ENCODE measurements at regions not wholly inside any gene's neighbourhood (a gene's known extent, or its start where the extent isn't known, plus 50 kb on each side); places are given as distances from the start of the nearest gene placed in this dataset.

GRCh38 chr9:13975611-13976290, 338.2 kb downstream of the NFIB start:
- H4K20me1 ChIP-seq (ENCODE audit: insufficient read depth, low read length) = no peaks in the 10 kb centered on the region
- H3K27me3 ChIP-seq (ENCODE audit: low read depth, low read length) = no peaks in the 10 kb centered on the region
- H3K4me1 ChIP-seq (ENCODE audit: low read length) = no peaks in the 10 kb centered on the region
- no peak overlapping the region for H2AFZ ChIP-seq (ENCODE audit: low read depth, low read length)
- H3K9ac ChIP-seq (ENCODE audit: low read length) = no peak overlapping the region
- H3K27ac ChIP-seq (ENCODE audit: low read length) = no peak overlapping the region
- no peak for TF ChIP-seq CTCF (IDR thresholded peaks at IDR 0.05; ENCODE audit: low read depth, low read length)
- TF ChIP-seq EZH2phosphoT487 (IDR thresholded peaks at IDR 0.05; ENCODE audit: low read depth) = no peak
- H3K79me2 ChIP-seq (ENCODE audit: low read length) = no peaks in the 10 kb centered on the region
- no peaks in the 10 kb centered on the region for H3K9me3 ChIP-seq (ENCODE audit: insufficient read depth, low read length)
- H3K36me3 ChIP-seq (replicated peaks; ENCODE audit: low read depth, low read length) = no peaks in the 10 kb centered on the region
- no peak overlapping the region for H3K4me2 ChIP-seq (ENCODE audit: low read length)
- H3K4me3 ChIP-seq (ENCODE audit: low read length) = no peak overlapping the region

GRCh38 chr9:13974891-13975290, 339.1 kb downstream of the NFIB start:
- Histone ChIP-seq H2AFZ (ENCODE audit: low read depth, low read length) (no peak overlapping the region), H3K27me3 (ENCODE audit: low read depth, low read length) (no peaks in the 10 kb centered on the region), H3K4me1 (ENCODE audit: low read length) (no peaks in the 10 kb centered on the region), H3K4me3 (ENCODE audit: low read length) (no peak overlapping the region), H3K79me2 (ENCODE audit: low read length) (no peaks in the 10 kb centered on the region), H3K27ac (ENCODE audit: low read length) (no peak overlapping the region), H4K20me1 (ENCODE audit: insufficient read depth, low read length) (no peaks in the 10 kb centered on the region), H3K9ac (ENCODE audit: low read length) (no peak overlapping the region), H3K4me2 (ENCODE audit: low read length) (no peak overlapping the region), H3K36me3 (replicated peaks; ENCODE audit: low read depth, low read length) (no peaks in the 10 kb centered on the region), H3K9me3 (ENCODE audit: insufficient read depth, low read length) (no peaks in the 10 kb centered on the region)
- TF ChIP-seq EZH2phosphoT487 (IDR thresholded peaks at IDR 0.05; ENCODE audit: low read depth) (no peak), CTCF (IDR thresholded peaks at IDR 0.05; ENCODE audit: low read depth, low read length) (no peak)

GRCh38 chr9:13971966-13972655, 341.8 kb downstream of the NFIB start:
- no peaks in the 10 kb centered on the region for H3K79me2 ChIP-seq (ENCODE audit: low read length)
- no peak overlapping the region for H2AFZ ChIP-seq (ENCODE audit: low read depth, low read length)
- H3K27ac ChIP-seq (ENCODE audit: low read length) = no peak overlapping the region
- no peak overlapping the region for H3K4me3 ChIP-seq (ENCODE audit: low read length)
- H4K20me1 ChIP-seq (ENCODE audit: insufficient read depth, low read length) = no peaks in the 10 kb centered on the region
- H3K9ac ChIP-seq (ENCODE audit: low read length) = no peak overlapping the region
- H3K27me3 ChIP-seq (ENCODE audit: low read depth, low read length) = no peaks in the 10 kb centered on the region
- no peak overlapping the region for H3K4me2 ChIP-seq (ENCODE audit: low read length)
- H3K4me1 ChIP-seq (ENCODE audit: low read length) = peaks cover 11% of the 10 kb centered on the region
- no peaks in the 10 kb centered on the region for H3K36me3 ChIP-seq (replicated peaks; ENCODE audit: low read depth, low read length)
- H3K9me3 ChIP-seq (ENCODE audit: insufficient read depth, low read length) = no peaks in the 10 kb centered on the region
- TF ChIP-seq EZH2phosphoT487 (IDR thresholded peaks at IDR 0.05; ENCODE audit: low read depth) (no peak), CTCF (IDR thresholded peaks at IDR 0.05; ENCODE audit: low read depth, low read length) (no peak)

GRCh38 chr9:13971415-13971814, 342.5 kb downstream of the NFIB start:
- no peak overlapping the region for H3K4me2 ChIP-seq (ENCODE audit: low read length)
- H4K20me1 ChIP-seq (ENCODE audit: insufficient read depth, low read length) = no peaks in the 10 kb centered on the region
- no peaks in the 10 kb centered on the region for H3K36me3 ChIP-seq (replicated peaks; ENCODE audit: low read depth, low read length)
- TF ChIP-seq CTCF (IDR thresholded peaks at IDR 0.05; ENCODE audit: low read depth, low read length) (no peak), EZH2phosphoT487 (IDR thresholded peaks at IDR 0.05; ENCODE audit: low read depth) (no peak)
- H3K27me3 ChIP-seq (ENCODE audit: low read depth, low read length) = no peaks in the 10 kb centered on the region
- peaks cover 13% of the 10 kb centered on the region for H3K4me1 ChIP-seq (ENCODE audit: low read length)
- H3K4me3 ChIP-seq (ENCODE audit: low read length) = no peak overlapping the region
- H3K79me2 ChIP-seq (ENCODE audit: low read length) = no peaks in the 10 kb centered on the region
- no peaks in the 10 kb centered on the region for H3K9me3 ChIP-seq (ENCODE audit: insufficient read depth, low read length)
- no peak overlapping the region for H2AFZ ChIP-seq (ENCODE audit: low read depth, low read length)
- H3K27ac ChIP-seq (ENCODE audit: low read length) = no peak overlapping the region
- no peak overlapping the region for H3K9ac ChIP-seq (ENCODE audit: low read length)

All from OCI-LY3 (cell line).